ENCODE measurements at regions not wholly inside any gene's neighbourhood (a gene's known extent, or its start where the extent isn't known, plus 50 kb on each side); places are given as distances from the start of the nearest gene placed in this dataset.

GRCh38 chr5:124410539-124411488 lies 335.6 kb downstream of the ZNF608 start:
- DNase-seq, result no peak

- no peak for DNase-seq
Measured at GRCh38 chr5:124408738-124409453, 337.5 kb downstream of the ZNF608 start.

GRCh38 chr5:124404796-124405195 lies 341.6 kb downstream of the ZNF608 start:
- no peak for DNase-seq

- DNase-seq, result no peak
Measured at GRCh38 chr5:124403281-124403680, 343.2 kb downstream of the ZNF608 start.

- DNase-seq, result no peak
Measured at GRCh38 chr5:124402144-124402581, 344.3 kb downstream of the ZNF608 start.

- DNase-seq, result no peak
Measured at GRCh38 chr5:124401476-124402143, 344.8 kb downstream of the ZNF608 start.

- no peak for DNase-seq
Measured at GRCh38 chr5:124399426-124399961, 346.9 kb downstream of the ZNF608 start.

GRCh38 chr5:124398460-124398859 lies 348.0 kb downstream of the ZNF608 start:
- no peak for DNase-seq

- no peak for DNase-seq
Measured at GRCh38 chr5:124397317-124397716, 349.1 kb downstream of the ZNF608 start.

GRCh38 chr5:124395926-124396325 lies 350.5 kb downstream of the ZNF608 start:
- no peak for DNase-seq

GRCh38 chr5:124395287-124395686 lies 351.2 kb downstream of the ZNF608 start:
- DNase-seq, result no peak

- DNase-seq, result no peak
Measured at GRCh38 chr5:124394700-124395245, 351.7 kb downstream of the ZNF608 start.

- no peak for DNase-seq
Measured at GRCh38 chr5:124393584-124394379, 352.7 kb downstream of the ZNF608 start.

GRCh38 chr5:124383693-124384092 lies 362.7 kb downstream of the ZNF608 start:
- DNase-seq, result no peak

GRCh38 chr5:124377386-124377785 lies 369.1 kb downstream of the ZNF608 start:
- no peak for DNase-seq

GRCh38 chr5:124373883-124374282 lies 372.6 kb downstream of the ZNF608 start:
- no peak for DNase-seq

- no peak for DNase-seq
Measured at GRCh38 chr5:124372457-124372856, 374.0 kb downstream of the ZNF608 start.

- DNase-seq, result no peak
Measured at GRCh38 chr5:124371111-124371706, 375.2 kb downstream of the ZNF608 start.

- DNase-seq, result no peak
Measured at GRCh38 chr5:124370601-124371000, 375.8 kb downstream of the ZNF608 start.

GRCh38 chr5:124365361-124365801 lies 381.1 kb downstream of the ZNF608 start:
- no peak for DNase-seq

- DNase-seq, result no peak
Measured at GRCh38 chr5:124355928-124356327, 390.5 kb downstream of the ZNF608 start.
